Vagina (tissue), 2 donors: ENCODE measurements at regions not wholly inside any gene's neighbourhood (a gene's known extent, or its start where the extent isn't known, plus 50 kb on each side); places are given as distances from the start of the nearest gene placed in this dataset.

Source experiments
- CTCF ChIP-seq, 3 experiments: fragments of 450-650 bp in 2 of 3; fragments of 200-600 bp in 1 of 3; sonication (generic) in 1 of 3; IDR thresholded peaks; one replicate each; pipeline ENCODE4 v1.5.1; 2017 to 2019; ENCODE audit warnings: antibody characterized with exemption in 3 of 3, mild to moderate bottlenecking in 2 of 3, moderate library complexity in 2 of 3
- POLR2A ChIP-seq, 2 donors: fragments of 450-650 bp; IDR thresholded peaks; one replicate each; pipeline ENCODE4 v1.6.1; 2017; ENCODE audit warnings: antibody characterized with exemption in 2 of 2, mild to moderate bottlenecking in 2 of 2, moderate library complexity in 2 of 2
- POLR2AphosphoS5 ChIP-seq, 2 donors: sonication (generic); formaldehyde crosslinking; IDR thresholded peaks; one replicate each; pipeline ENCODE4 v1.9.0; 2017; ENCODE audit warnings: antibody characterized with exemption in 2 of 2, mild to moderate bottlenecking in 2 of 2, low read depth in 1 of 2; ENCODE audit not compliant: insufficient read depth in 1 of 2

GRCh38 chr9:78881295-78881694, 584.4 kb downstream of the PSAT1 start:
- TF ChIP-seq POLR2A (IDR thresholded peaks at IDR 0.05) (no peak), CTCF (IDR thresholded peaks at IDR 0.05) (no peak), POLR2AphosphoS5 (IDR thresholded peaks at IDR 0.05; ENCODE audit: insufficient read depth in 1 of 2, low read depth in 1 of 2) (no peak)
